Muscle layer of colon (tissue), 2 donors: ENCODE measurements at regions not wholly inside any gene's neighbourhood (a gene's known extent, or its start where the extent isn't known, plus 50 kb on each side); places are given as distances from the start of the nearest gene placed in this dataset.

Source experiments
- H3K27ac ChIP-seq: one replicate; pipeline ENCODE4 v1.7.0; 2013; ENCODE audit warnings: low read depth, mild to moderate bottlenecking, low read length, moderate library complexity
- H3K27me3 ChIP-seq, 2 donors: one replicate each; pipeline ENCODE4 v1.7.0; 2013; ENCODE audit warnings: low read length in 2 of 2, mild to moderate bottlenecking in 2 of 2; ENCODE audit not compliant: insufficient read depth in 2 of 2, control insufficient read depth in 1 of 2
- H3K36me3 ChIP-seq: one replicate; pipeline ENCODE4 v1.7.0; 2013; ENCODE audit warnings: mild to moderate bottlenecking, low read length; ENCODE audit not compliant: insufficient read depth
- H3K4me1 ChIP-seq: one replicate; pipeline ENCODE4 v1.7.0; 2013; ENCODE audit warnings: mild to moderate bottlenecking, low read length; ENCODE audit not compliant: insufficient read depth
- H3K4me3 ChIP-seq, 2 donors: one replicate each; pipeline ENCODE4 v1.7.0; 2013; ENCODE audit warnings: low read length in 2 of 2, low read depth in 1 of 2, mild to moderate bottlenecking in 1 of 2, moderate library complexity in 1 of 2
- H3K9ac ChIP-seq: one replicate; pipeline ENCODE4 v1.7.0; 2013; ENCODE audit warnings: low read length
- H3K9me3 ChIP-seq: one replicate; pipeline ENCODE4 v1.7.0; 2013; ENCODE audit warnings: mild to moderate bottlenecking, low read length
- donor health status: abdominal sarcoma.
- donor health status: Adenocarcinoma of cecum.

DNA sequence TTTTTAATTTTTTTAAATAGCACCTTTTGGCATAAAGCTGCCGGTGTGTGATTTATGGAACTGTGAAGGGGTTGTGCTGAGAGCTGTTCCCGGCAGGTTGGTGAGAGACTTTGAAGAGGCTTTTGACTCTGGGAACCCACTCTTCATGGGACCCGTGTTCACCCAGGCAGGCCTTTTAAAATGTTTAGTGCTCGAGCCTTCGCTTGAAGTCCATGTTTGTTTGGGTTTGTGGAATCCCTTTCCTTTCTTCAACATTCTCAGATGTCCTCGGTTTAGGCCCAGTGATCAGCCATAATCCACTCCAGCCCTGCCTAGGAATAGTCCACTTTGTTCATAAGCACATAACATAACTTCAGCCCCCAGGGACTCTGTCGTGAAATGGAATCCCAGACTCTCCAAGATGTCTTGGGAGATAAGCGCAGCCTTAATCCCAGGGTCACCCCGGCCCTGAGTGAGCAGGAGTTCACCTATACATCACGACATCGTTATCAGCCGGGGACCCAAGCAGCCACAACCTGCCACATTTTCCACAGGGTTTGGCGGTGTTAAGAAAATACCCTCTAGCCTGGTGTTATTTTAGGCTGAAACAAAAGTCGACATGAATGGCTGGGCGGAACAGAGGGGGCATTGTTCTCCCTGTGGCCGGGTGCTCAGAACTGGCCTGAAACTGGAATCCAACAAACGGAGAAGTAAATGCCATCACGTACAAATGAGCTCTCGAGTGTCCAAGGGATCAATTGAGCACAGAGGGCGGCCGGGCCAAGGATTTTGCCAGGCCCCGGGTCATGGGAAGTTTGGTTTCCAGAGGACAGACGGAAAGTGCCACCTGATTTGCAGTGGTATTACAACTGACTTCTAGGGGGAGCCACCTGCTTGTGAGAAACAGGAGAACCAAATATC lies 145.7 kb upstream of the IRX3 start:
- Histone ChIP-seq H3K36me3 (no peaks in the 10 kb centered on the region), H3K9ac (no peak overlapping the region), H3K4me3 (no peak overlapping the region), H3K27ac (no peak overlapping the region), H3K4me1 (no peaks in the 10 kb centered on the region), H3K9me3 (peaks cover 18% of the 10 kb centered on the region), H3K27me3 (peaks cover 4 to 5% of the 10 kb centered on the region in 2 donors)

DNA sequence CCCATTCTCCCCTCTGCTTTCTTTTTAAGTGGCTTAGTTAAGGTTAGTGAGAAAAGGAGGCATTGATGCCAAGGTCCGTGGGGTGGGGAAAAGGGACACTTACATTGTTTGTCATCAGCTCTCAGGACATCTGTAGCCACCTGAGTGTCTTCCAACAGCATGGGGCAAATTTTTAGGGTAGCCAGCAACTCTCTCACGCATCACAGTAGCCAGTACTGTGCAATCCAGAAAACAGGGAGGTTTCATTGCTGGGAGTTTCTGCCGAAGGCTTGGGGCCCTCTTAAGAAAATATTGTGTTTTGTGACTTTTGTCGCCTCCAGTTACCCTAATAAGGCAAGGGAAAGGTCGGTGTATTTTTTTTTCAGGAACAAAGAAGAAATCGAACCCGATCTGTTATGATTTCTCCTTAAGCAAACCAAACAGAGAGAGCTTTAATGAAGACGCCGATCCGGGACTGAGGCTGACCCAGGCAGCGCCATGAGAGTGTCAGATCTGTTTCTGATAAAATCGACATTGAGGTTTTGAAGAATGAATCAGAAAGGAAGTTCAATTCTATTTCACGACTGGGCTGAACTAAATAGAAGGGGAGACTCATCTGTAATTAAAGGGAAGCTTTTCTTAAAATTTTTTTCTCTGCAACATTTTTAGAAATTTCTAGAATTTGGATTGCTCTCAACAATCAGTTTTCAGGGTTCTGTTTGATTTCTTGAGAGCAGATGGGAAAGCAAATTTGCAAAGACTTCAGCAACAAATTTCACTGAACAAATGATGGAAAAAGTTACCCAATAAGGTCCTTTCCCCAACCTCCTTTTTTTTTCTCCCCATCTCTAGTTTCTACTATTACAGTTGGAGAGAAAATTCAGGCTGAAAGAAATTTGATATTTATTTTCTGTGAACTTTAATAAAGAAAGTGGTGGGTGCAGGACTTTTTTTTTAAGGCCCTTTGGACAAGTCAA lies 144.7 kb upstream of the IRX3 start:
- H3K4me1 ChIP-seq: no peaks in the 10 kb centered on the region
- peaks cover 4 to 5% of the 10 kb centered on the region in 2 donors for H3K27me3 ChIP-seq
- no peaks in the 10 kb centered on the region for H3K36me3 ChIP-seq
- H3K4me3 ChIP-seq: no peak overlapping the region
- H3K27ac ChIP-seq: no peak overlapping the region
- no peak overlapping the region for H3K9ac ChIP-seq
- H3K9me3 ChIP-seq: peaks cover 18% of the 10 kb centered on the region

DNA sequence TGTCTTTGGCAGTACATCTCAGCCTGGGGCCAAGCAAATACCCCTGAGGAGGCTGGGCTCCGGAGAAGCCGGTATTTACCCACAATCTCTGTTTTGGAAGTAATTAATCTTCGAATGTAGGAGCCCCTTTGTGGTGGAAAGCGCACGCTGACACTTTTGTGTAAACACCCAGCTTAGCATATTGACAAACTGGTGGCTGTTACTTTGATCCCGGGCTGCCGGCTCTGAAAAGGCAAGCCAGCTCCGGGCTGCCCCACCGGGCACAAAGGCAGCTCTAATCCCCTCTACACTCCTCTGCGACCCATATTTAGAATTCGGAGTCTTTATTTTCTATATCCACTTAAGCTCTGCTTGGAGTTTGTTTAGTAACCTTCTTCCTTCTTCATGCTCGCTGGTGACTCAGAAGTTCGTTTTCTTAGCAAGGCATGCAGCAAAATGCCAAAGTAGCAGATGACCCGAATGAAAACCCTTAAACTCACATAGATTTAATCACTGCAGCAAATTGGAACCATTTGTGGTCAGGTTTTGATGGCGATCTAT lies 144.0 kb upstream of the IRX3 start:
- no peak overlapping the region for H3K9ac ChIP-seq
- no peak overlapping the region for H3K27ac ChIP-seq
- H3K9me3 ChIP-seq: peaks cover 18% of the 10 kb centered on the region
- H3K36me3 ChIP-seq: no peaks in the 10 kb centered on the region
- H3K4me3 ChIP-seq: no peak overlapping the region
- no peaks in the 10 kb centered on the region for H3K4me1 ChIP-seq
- peaks cover 4 to 5% of the 10 kb centered on the region in 2 donors for H3K27me3 ChIP-seq

DNA sequence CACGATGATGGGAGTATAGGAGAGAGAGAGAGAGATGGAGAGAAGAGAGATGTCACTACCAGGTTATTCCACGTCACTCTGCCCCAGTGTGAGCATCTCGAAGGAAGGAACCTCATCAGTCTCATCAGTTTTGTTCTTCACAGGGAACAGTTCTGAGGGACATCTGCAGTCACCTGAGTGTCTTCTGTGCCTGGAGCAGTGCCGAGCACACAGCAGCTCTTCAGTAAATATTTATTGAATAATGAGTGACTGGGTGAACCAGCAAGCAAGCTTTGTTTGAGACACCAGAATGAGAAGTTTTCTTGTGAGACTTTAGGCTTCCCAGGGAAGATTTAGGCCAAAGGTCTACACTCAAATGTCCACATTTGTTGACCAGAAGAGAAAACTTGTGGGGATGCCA lies 142.4 kb upstream of the IRX3 start:
- Histone ChIP-seq H3K36me3 (no peaks in the 10 kb centered on the region), H3K27me3 (peaks cover 4 to 5% of the 10 kb centered on the region in 2 donors), H3K9me3 (peaks cover 18% of the 10 kb centered on the region), H3K9ac (no peak overlapping the region), H3K4me1 (no peaks in the 10 kb centered on the region), H3K27ac (no peak overlapping the region), H3K4me3 (no peak overlapping the region)

DNA sequence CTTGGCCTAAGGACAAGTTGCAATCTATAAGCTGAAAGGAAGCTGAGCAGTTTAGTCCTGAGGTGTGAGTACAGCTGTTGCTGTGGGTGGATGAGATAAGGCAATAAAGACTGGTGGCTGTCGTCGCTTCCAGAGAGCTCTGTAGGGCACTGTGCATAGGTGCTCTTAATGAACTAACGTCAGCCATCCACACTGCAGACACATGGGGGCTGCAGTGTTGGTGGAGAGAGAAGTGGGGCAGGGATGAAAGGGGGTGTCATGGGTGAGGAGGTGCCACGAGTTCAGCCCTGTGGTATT lies 139.9 kb upstream of the IRX3 start:
- H3K27ac ChIP-seq: no peak overlapping the region
- H3K9ac ChIP-seq: no peak overlapping the region
- H3K4me1 ChIP-seq: no peaks in the 10 kb centered on the region
- peaks cover 18% of the 10 kb centered on the region for H3K9me3 ChIP-seq
- peaks cover 0 to 4% of the 10 kb centered on the region in 2 donors for H3K27me3 ChIP-seq
- no peaks in the 10 kb centered on the region for H3K36me3 ChIP-seq
- no peak overlapping the region for H3K4me3 ChIP-seq

GRCh38 chr16:54425681-54426552 lies 139.3 kb upstream of the IRX3 start:
- no peaks in the 10 kb centered on the region for H3K4me1 ChIP-seq
- peaks cover 0 to 4% of the 10 kb centered on the region in 2 donors for H3K27me3 ChIP-seq
- no peak overlapping the region for H3K27ac ChIP-seq
- H3K9ac ChIP-seq: no peak overlapping the region
- H3K9me3 ChIP-seq: peaks cover 18% of the 10 kb centered on the region
- H3K36me3 ChIP-seq: no peaks in the 10 kb centered on the region
- H3K4me3 ChIP-seq: no peak overlapping the region

DNA sequence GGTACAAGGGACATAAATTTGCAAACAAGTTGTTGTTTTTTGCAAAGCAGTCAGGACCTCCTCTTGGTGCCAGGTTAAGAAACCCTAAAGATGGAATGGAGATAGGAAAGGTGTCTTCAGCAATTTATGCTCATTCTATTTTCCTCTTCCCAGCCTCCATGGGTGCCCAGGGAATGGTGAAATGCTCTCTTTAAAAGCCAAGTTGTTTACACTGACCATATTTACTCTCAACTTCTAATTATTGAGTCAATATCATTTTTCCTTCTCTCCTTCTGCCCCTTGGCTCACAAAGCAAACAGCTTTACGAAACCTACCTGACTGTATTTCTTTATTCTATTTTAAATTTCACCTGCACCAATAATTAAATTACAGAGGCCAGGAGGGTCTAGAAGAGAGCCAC lies 138.5 kb upstream of the IRX3 start:
- peaks cover 0 to 3% of the 10 kb centered on the region in 2 donors for H3K27me3 ChIP-seq
- peaks cover 13% of the 10 kb centered on the region for H3K9me3 ChIP-seq
- H3K9ac ChIP-seq: no peak overlapping the region
- H3K36me3 ChIP-seq: no peaks in the 10 kb centered on the region
- H3K27ac ChIP-seq: no peak overlapping the region
- no peak overlapping the region for H3K4me3 ChIP-seq
- H3K4me1 ChIP-seq: no peaks in the 10 kb centered on the region

DNA sequence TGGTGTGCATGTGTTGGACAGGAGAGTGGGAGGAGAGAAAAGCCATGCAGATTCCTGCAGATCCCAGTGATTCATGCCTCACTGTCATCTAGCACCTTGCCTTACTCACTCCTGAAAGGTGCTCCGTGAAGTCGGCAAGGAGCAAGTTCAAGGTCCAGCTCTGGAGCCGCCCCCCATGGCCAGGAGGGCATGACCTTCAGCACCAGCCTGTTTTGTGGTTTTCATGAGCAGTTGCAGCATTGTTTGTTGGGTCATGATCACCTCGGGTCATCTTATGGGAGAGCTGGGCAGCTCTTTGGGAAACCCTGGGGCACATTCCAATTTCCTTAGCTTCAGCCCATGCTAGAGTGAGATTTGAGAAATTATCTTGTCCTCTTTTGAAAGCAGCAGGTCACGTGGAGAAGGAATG lies 137.5 kb upstream of the IRX3 start:
- Histone ChIP-seq H3K4me1 (no peaks in the 10 kb centered on the region), H3K4me3 (no peak overlapping the region), H3K27me3 (no peaks in the 10 kb centered on the region), H3K36me3 (no peaks in the 10 kb centered on the region), H3K9ac (no peak overlapping the region), H3K27ac (no peak overlapping the region), H3K9me3 (peaks cover 3% of the 10 kb centered on the region)

GRCh38 chr16:54422569-54422978 lies 136.0 kb upstream of the IRX3 start:
- Histone ChIP-seq H3K9me3 (no peaks in the 10 kb centered on the region), H3K4me3 (no peak overlapping the region), H3K27me3 (no peaks in the 10 kb centered on the region), H3K9ac (no peak overlapping the region), H3K27ac (no peak overlapping the region), H3K36me3 (no peaks in the 10 kb centered on the region), H3K4me1 (no peaks in the 10 kb centered on the region)

DNA sequence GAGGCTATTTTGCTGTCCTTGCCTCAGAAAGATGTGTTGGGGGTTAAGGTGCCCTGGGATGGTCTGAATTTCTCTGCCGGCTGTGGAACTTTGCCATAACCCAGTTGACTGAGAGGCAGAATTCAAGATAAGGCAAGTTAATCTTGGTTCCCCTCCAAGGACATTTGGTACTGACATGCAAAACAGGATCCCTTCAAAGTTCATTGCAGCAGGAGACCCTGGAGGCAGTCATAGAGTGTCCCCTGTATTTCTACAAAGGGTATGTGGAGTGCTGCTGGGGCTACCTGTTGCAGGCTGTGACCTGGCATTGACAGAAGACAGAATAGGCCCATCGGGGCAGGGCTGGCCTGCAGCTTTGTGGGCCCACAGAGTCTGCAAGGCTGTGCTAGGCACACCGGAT lies 135.6 kb upstream of the IRX3 start:
- H3K9me3 ChIP-seq: no peaks in the 10 kb centered on the region
- no peak overlapping the region for H3K27ac ChIP-seq

GRCh38 chr16:54421220-54421619 lies 134.6 kb upstream of the IRX3 start:
- Histone ChIP-seq H3K36me3 (no peaks in the 10 kb centered on the region), H3K9me3 (no peaks in the 10 kb centered on the region), H3K27ac (no peak overlapping the region), H3K27me3 (no peaks in the 10 kb centered on the region), H3K9ac (no peak overlapping the region), H3K4me1 (no peaks in the 10 kb centered on the region), H3K4me3 (no peak overlapping the region)

More for the DNA sequence above, 135.6 kb upstream of the IRX3 start:
- Histone ChIP-seq H3K36me3 (no peaks in the 10 kb centered on the region), H3K4me1 (no peaks in the 10 kb centered on the region), H3K4me3 (no peak overlapping the region), H3K9ac (no peak overlapping the region), H3K27me3 (no peaks in the 10 kb centered on the region)
